ENCODE measurements at regions not wholly inside any gene's neighbourhood (a gene's known extent, or its start where the extent isn't known, plus 50 kb on each side); places are given as distances from the start of the nearest gene placed in this dataset.

DNA sequence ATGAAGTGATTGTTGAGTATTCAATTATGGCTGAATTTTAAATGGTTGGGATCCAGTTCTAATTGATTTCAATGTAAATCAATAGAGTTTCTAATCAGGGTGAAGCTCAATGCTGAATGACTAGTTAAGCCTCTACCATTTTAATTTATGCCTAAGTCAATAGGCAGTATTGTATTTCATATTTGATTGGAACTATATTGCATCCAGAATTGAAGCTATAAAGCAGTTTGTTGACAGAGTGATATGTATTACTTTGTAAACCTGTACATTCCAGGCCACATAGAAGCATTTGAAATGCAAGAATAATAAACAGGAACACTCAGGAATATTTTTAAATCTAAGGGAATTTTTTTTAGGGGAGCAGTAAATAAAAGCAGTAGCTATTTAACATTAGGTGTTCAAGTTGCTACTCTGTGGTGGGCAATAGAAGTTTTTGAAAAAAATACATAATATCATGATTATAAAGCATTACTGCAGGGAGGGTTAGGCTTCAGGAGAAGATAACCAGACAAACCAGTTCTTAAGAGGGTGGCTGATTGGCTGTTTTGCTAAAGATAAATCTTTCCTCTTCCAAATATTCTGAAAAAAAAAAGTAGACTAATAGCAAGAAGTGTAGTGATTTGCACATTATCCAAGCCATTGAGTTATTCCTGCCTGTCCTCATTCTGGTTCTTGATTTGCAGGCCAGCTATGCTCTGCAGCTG is 492.0 kb upstream of the MEF2C start (continued):
- TF ChIP-seq, protein P1, sequence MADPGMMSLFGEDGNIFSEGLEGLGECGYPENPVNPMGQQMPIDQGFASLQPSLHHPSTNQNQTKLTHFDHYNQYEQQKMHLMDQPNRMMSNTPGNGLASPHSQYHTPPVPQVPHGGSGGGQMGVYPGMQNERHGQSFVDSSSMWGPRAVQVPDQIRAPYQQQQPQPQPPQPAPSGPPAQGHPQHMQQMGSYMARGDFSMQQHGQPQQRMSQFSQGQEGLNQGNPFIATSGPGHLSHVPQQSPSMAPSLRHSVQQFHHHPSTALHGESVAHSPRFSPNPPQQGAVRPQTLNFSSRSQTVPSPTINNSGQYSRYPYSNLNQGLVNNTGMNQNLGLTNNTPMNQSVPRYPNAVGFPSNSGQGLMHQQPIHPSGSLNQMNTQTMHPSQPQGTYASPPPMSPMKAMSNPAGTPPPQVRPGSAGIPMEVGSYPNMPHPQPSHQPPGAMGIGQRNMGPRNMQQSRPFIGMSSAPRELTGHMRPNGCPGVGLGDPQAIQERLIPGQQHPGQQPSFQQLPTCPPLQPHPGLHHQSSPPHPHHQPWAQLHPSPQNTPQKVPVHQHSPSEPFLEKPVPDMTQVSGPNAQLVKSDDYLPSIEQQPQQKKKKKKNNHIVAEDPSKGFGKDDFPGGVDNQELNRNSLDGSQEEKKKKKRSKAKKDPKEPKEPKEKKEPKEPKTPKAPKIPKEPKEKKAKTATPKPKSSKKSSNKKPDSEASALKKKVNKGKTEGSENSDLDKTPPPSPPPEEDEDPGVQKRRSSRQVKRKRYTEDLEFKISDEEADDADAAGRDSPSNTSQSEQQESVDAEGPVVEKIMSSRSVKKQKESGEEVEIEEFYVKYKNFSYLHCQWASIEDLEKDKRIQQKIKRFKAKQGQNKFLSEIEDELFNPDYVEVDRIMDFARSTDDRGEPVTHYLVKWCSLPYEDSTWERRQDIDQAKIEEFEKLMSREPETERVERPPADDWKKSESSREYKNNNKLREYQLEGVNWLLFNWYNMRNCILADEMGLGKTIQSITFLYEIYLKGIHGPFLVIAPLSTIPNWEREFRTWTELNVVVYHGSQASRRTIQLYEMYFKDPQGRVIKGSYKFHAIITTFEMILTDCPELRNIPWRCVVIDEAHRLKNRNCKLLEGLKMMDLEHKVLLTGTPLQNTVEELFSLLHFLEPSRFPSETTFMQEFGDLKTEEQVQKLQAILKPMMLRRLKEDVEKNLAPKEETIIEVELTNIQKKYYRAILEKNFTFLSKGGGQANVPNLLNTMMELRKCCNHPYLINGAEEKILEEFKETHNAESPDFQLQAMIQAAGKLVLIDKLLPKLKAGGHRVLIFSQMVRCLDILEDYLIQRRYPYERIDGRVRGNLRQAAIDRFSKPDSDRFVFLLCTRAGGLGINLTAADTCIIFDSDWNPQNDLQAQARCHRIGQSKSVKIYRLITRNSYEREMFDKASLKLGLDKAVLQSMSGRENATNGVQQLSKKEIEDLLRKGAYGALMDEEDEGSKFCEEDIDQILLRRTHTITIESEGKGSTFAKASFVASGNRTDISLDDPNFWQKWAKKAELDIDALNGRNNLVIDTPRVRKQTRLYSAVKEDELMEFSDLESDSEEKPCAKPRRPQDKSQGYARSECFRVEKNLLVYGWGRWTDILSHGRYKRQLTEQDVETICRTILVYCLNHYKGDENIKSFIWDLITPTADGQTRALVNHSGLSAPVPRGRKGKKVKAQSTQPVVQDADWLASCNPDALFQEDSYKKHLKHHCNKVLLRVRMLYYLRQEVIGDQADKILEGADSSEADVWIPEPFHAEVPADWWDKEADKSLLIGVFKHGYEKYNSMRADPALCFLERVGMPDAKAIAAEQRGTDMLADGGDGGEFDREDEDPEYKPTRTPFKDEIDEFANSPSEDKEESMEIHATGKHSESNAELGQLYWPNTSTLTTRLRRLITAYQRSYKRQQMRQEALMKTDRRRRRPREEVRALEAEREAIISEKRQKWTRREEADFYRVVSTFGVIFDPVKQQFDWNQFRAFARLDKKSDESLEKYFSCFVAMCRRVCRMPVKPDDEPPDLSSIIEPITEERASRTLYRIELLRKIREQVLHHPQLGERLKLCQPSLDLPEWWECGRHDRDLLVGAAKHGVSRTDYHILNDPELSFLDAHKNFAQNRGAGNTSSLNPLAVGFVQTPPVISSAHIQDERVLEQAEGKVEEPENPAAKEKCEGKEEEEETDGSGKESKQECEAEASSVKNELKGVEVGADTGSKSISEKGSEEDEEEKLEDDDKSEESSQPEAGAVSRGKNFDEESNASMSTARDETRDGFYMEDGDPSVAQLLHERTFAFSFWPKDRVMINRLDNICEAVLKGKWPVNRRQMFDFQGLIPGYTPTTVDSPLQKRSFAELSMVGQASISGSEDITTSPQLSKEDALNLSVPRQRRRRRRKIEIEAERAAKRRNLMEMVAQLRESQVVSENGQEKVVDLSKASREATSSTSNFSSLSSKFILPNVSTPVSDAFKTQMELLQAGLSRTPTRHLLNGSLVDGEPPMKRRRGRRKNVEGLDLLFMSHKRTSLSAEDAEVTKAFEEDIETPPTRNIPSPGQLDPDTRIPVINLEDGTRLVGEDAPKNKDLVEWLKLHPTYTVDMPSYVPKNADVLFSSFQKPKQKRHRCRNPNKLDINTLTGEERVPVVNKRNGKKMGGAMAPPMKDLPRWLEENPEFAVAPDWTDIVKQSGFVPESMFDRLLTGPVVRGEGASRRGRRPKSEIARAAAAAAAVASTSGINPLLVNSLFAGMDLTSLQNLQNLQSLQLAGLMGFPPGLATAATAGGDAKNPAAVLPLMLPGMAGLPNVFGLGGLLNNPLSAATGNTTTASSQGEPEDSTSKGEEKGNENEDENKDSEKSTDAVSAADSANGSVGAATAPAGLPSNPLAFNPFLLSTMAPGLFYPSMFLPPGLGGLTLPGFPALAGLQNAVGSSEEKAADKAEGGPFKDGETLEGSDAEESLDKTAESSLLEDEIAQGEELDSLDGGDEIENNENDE (IDR thresholded peaks at IDR 0.05; ENCODE audit: insufficient replicate concordance, low read length), result no peak
- TF ChIP-seq CTBP2 (IDR thresholded peaks at IDR 0.05; ENCODE audit: borderline replicate concordance, insufficient read depth, insufficient read length, low read length) (no peak), TBP (IDR thresholded peaks at IDR 0.05; ENCODE audit: low read depth, low read length) (no peak), TAF1 (IDR thresholded peaks at IDR 0.05; ENCODE audit: low read depth, low read length) (no peak)
